NCI-H345 (cell line): ENCODE measurements at regions not wholly inside any gene's neighbourhood (a gene's known extent, or its start where the extent isn't known, plus 50 kb on each side); places are given as distances from the start of the nearest gene placed in this dataset.

Experiments
- DNase-seq: peaks from one replicate; lab custom pipeline; 2025; lab: John Stamatoyannopoulos, UW

DNA sequence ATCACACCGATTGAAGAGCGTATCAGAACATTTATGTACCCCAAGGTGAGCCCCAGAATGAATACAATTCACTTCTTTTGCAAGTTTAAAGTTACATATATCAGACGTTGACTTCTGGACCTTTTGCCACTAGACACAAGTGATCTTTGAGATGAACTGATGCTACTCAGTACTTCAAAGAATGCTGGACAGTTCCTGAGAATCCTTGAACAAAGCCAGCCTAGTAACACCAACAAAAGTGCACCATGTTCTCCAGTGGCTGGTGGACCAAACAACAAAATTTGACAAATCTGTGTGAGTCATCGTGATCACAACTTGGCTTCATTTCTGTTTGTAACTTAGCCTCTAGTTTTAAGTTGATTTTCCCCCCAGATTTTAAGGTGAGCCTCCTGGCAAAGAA is 355.7 kb downstream of the SOX2 start:
- no peak for DNase-seq

- no peak for DNase-seq
Observed at GRCh38 chr3:182078316-182078715, 366.6 kb downstream of the SOX2 start.

- no peak for DNase-seq
Observed at GRCh38 chr3:182078929-182079328, 367.2 kb downstream of the SOX2 start.

GRCh38 chr3:182081096-182081495 is 369.4 kb downstream of the SOX2 start:
- no peak for DNase-seq

DNA sequence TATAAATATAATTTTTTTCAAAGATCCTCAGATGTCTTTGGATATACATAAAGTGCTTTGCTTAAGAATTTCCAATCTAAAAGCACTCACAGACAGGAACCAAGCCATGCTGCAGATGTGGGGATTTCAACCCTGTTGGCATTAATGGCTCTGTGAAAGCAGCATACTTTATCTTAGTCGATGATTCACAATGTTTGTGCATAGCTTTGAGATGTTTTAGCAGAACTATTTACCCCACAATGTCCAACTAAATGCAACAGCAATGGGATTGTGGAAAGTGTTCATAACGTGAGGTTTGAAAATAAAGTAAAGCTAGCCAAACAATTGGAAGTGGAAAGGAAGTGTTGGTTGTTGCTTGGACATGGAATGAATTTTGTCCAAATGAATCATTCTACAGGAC is 371.4 kb downstream of the SOX2 start:
- DNase-seq, result no peak

- peak; percentile 62 for DNase-seq
Observed at GRCh38 chr3:182092662-182093262, 381.0 kb downstream of the SOX2 start.

- DNase-seq, result no peak
Observed at GRCh38 chr3:182094321-182094720, 382.6 kb downstream of the SOX2 start.

DNA sequence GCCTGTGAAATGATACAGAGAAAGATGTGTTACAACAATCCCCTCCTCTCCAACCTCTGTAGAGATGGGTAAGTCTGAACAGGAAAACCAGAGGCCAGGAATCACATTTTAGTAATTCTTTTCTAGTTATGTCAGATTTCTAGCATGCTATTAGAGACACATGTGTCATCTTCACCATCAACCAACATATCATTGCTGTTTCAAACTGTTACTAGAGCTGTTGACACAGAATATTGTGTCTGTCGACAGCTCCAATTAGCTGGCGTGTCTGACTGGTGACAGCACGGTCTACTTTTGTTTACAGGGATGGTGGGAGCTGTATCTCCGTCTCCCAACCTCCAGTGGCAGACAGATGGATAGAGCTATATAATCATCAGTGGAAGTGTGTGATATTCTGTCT is 393.2 kb downstream of the SOX2 start:
- no peak for DNase-seq

GRCh38 chr3:182105875-182106274 is 394.1 kb downstream of the SOX2 start:
- DNase-seq, result no peak

DNA sequence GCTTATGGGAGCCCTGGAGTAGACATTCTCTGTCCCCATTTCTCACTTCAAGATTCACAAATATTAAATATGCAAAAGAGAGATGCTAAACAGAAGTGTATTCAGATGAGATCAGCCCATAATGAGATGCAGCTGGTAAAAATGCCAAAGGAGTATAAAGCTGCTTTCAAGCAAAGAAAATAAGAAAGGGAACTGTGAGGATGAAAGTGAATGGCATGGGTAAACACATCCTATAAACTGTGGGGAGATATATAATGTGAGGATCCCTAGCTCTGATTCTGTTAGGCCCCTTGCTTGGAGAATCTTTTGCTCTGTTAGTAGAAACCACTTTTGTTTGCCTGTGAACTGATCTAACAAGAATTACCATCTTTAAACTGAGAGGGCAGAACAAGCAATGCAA is 396.6 kb downstream of the SOX2 start:
- DNase-seq, result no peak

DNA sequence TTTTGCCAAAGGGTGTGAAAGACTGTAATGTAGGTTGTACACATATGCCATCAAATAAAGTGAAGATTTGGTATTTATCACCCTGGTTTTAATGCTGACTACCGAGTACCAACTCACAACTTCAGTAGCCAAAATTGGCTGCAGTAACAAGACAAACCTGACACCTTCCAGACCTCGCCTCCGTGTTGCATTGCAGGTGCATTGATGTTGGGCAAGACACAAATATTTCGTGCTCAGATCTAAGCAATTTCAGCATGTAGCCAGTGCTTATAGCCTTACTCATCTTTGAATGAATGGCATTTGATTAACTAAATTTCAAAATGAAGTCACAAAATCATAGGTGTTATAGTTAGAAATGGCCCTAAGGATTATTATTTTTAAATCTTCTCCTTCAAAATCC is 400.2 kb downstream of the SOX2 start:
- DNase-seq, result no peak

DNA sequence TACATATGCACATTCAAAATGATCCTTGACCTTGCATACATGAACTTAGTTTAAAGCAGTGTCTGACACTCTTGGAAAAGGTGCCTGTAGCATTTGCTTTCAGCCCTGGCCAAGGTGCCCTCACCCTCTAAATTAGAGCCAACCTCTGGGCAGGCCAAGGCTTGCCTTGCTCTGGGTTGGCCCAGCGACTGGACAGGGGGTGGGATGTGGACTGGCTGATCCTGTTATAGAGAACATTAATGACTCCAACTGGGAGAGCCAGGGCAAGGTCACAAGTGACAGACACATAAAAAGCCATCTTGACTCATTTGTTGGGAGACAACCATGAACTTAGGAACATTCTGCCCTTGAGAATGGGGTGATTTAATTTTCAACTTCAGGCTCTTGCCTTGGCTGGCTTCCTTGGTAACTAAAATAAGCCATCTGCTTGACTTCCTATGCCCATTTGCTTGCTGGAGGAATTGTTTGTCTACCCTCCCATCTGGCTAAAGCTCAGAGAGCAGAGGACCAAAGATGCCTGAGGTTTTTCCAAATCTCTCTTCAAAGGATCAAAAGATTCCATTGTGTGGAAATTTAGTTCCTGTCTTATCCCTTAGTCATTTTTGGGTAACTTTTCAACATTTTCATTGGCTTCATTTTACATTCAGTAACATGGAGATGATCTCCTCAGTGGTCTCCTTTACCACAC is 403.7 kb downstream of the SOX2 start:
- DNase-seq, result no peak

DNA sequence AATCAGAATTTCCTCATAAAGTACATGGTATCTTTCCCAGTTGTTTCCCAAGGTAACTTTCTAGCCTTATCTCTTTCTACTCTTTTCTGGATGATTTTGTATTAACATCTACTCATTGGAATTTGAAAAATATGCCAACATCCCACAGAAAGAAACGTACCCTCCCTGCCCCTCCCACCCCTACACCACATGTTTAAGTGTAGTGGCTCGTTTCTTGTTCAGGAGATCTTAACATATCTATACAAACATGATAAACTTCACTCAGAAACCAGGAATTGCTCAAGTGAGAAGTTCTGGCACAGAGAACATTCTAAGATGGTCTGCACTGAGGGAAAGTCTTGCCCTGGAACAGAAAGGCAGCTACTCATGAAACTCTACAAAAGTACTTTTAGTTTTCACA is 404.7 kb downstream of the SOX2 start:
- DNase-seq, result no peak

DNA sequence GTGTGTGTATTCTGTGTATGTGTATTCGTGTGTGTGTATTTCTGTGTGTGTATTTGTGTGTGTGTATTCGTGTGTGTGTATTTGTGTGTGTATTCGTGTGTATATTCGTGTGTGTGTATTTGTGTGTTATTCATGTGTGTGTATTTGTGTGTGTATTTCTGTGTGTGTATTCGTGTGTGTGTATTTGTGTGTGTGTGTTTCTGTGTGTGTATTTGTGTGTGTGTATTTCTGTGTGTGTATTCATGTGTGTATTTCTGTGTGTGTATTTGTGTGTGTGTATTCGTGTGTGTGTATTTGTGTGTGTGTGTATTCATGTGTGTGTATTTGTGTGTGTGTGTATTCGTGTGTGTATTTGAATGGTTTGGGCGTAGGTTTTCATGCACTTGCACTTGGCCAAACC is 405.4 kb downstream of the SOX2 start:
- no peak for DNase-seq

- DNase-seq, result peak; percentile 97
Observed at GRCh38 chr3:182117583-182117982, 405.9 kb downstream of the SOX2 start.

GRCh38 chr3:182118066-182118465 is 406.3 kb downstream of the SOX2 start:
- DNase-seq, result no peak

- DNase-seq, result peak; percentile 68
Observed at GRCh38 chr3:182121401-182121800, 409.7 kb downstream of the SOX2 start.

DNA sequence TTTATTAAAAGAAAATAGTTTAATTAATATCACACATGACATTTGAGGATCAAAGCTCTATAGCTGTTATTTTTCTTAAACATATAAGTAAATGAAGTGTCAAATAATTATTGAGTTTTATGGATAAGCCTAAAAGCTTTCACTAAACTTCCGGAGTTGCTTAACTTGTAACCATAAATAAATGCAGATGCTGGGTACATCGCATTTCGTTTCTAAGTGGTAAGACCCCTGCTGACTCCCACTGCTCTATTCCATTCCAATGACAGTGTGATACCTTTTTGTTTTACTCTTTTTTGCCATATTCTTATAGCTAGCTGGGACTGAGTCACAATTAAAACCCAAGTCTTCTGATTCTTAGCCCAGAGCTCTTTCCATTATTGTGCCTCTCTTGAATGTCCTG is 411.1 kb downstream of the SOX2 start:
- DNase-seq, result no peak

DNA sequence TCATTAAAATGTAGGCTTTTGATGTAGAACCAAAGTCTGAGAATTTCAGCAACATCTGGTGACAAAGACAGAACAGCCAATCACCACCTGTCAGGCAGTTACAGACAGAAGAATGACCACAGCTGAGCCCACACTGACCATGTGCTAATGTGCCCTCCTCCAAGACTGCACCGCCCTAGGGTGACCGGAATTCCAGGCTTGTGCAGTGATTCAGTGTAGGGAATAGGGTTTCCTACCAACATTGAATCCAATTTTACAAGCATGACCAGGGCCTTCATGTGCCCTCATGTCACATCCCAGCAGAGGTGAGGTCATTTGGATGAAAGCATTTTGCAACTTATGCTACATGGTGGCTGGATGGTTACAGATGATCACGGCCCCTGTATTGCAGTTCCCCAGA is 412.5 kb downstream of the SOX2 start:
- no peak for DNase-seq

DNA sequence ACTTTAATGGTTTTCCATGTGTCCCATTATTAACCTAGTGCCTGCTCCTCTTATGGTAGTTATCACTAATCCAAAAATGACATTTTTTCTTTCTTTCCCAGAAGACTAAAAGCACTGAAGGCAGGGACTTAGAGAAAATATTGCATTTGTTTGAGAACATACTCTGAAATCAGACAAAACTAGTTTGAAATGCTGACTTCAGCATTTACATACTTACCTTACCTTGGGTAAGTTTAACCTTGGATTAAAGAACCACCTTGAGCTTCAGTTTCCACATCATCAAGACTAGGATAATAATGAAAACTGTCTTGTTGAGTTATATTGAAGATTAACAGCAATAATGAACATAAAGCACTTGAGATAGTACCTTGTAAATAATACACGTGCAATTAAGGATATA is 413.0 kb downstream of the SOX2 start:
- no peak for DNase-seq

- no peak for DNase-seq
Observed at GRCh38 chr3:182129740-182130139, 418.0 kb downstream of the SOX2 start.

GRCh38 chr3:182133752-182134151 is 422.0 kb downstream of the SOX2 start:
- no peak for DNase-seq

GRCh38 chr3:182135056-182135455 is 423.3 kb downstream of the SOX2 start:
- DNase-seq, result no peak
